NCI-H82 treated with DMSO at 0.1 percent for 48 hours (cell line): ENCODE measurements at regions not wholly inside any gene's neighbourhood (a gene's known extent, or its start where the extent isn't known, plus 50 kb on each side); places are given as distances from the start of the nearest gene placed in this dataset.

Experiments
- DNase-seq: peaks from one replicate; lab custom pipeline; 2025; ENCODE audit not compliant: unreplicated experiment; lab: John Stamatoyannopoulos, UW

- no peak for DNase-seq
Observed at GRCh38 chr9:106405871-106406435, 457.0 kb upstream of the ZNF462 start.

- DNase-seq = no peak
Observed at GRCh38 chr9:106414042-106414441, 448.9 kb upstream of the ZNF462 start.

- DNase-seq = no peak
Observed at GRCh38 chr9:106417685-106418084, 445.3 kb upstream of the ZNF462 start.

- DNase-seq = no peak
Observed at GRCh38 chr9:106419829-106420228, 443.1 kb upstream of the ZNF462 start.

- no peak for DNase-seq
Observed at GRCh38 chr9:106420511-106420944, 442.4 kb upstream of the ZNF462 start.

GRCh38 chr9:106421772-106422171 lies 441.2 kb upstream of the ZNF462 start:
- no peak for DNase-seq

- no peak for DNase-seq
Observed at GRCh38 chr9:106423575-106423974, 439.4 kb upstream of the ZNF462 start.

GRCh38 chr9:106432631-106433030 lies 430.3 kb upstream of the ZNF462 start:
- DNase-seq = no peak

- DNase-seq = no peak
Observed at GRCh38 chr9:106438928-106439327, 424.0 kb upstream of the ZNF462 start.

GRCh38 chr9:106441283-106441682 lies 421.7 kb upstream of the ZNF462 start:
- DNase-seq = no peak

GRCh38 chr9:106443520-106443919 lies 419.4 kb upstream of the ZNF462 start:
- DNase-seq = no peak

- no peak for DNase-seq
Observed at GRCh38 chr9:106445107-106445506, 417.9 kb upstream of the ZNF462 start.

GRCh38 chr9:106449336-106449927 lies 413.5 kb upstream of the ZNF462 start:
- no peak for DNase-seq

GRCh38 chr9:106450549-106450948 lies 412.4 kb upstream of the ZNF462 start:
- no peak for DNase-seq

- no peak for DNase-seq
Observed at GRCh38 chr9:106451223-106451622, 411.7 kb upstream of the ZNF462 start.

- no peak for DNase-seq
Observed at GRCh38 chr9:106456581-106456980, 406.4 kb upstream of the ZNF462 start.

- DNase-seq = no peak
Observed at GRCh38 chr9:106467113-106467864, 395.7 kb upstream of the ZNF462 start.

GRCh38 chr9:106467865-106468164 lies 395.2 kb upstream of the ZNF462 start:
- DNase-seq = no peak

- no peak for DNase-seq
Observed at GRCh38 chr9:106468431-106468830, 394.5 kb upstream of the ZNF462 start.

- DNase-seq = no peak
Observed at GRCh38 chr9:106478312-106478711, 384.7 kb upstream of the ZNF462 start.

- no peak for DNase-seq
Observed at GRCh38 chr9:106478727-106479126, 384.2 kb upstream of the ZNF462 start.

GRCh38 chr9:106479679-106480078 lies 383.3 kb upstream of the ZNF462 start:
- DNase-seq = no peak
